Panc1 (cell line): ENCODE measurements at regions not wholly inside any gene's neighbourhood (a gene's known extent, or its start where the extent isn't known, plus 50 kb on each side); places are given as distances from the start of the nearest gene placed in this dataset.

Experiments
- ATAC-seq: fragments of 200-7000 bp; cut with Tn5 transposase; 2 replicates; pipeline ENCODE4 v1.9.1; 2020; ENCODE audit warnings: mild to moderate bottlenecking, moderate library complexity
- BruUV-seq: library from RNA; stranded (reverse); fragments of 400-500 nt; replicated peaks from 2 replicates; lab custom pipeline; 2021; lab: Mats Ljungman, UMichigan
- CTCF ChIA-PET: fragments of 300-600 bp; sonication (Branson Sonifier 250); formaldehyde crosslinking; loops from one replicate; lab custom pipeline; 2022; ENCODE audit warnings: antibody characterized with exemption; lab: Charles Lee
- POLR2A ChIA-PET: fragments of 300-600 bp; sonication (Branson Sonifier 250); formaldehyde crosslinking; loops from one replicate; lab custom pipeline; 2022; ENCODE audit warnings: antibody characterized with exemption; lab: Charles Lee
- DNase-seq: peaks from one replicate; pipeline ENCODE4 v3.0.0-alpha.2; 2010; ENCODE audit warnings: low read depth, low spot score
- H3K27ac ChIP-seq: 2 replicates; pipeline ENCODE4 v1.5.1; 2011; ENCODE audit warnings: mild to moderate bottlenecking, low read length, inconsistent platforms
- H3K27me3 ChIP-seq: fragments of 200-500 bp; sonication (Bioruptor generic); 2 replicates; pipeline ENCODE4 v1.6.0; 2014; ENCODE audit warnings: low read length, inconsistent platforms; ENCODE audit not compliant: control insufficient read depth, insufficient read depth
- H3K36me3 ChIP-seq: fragments of 200-500 bp; sonication (Bioruptor generic); 2 replicates; pipeline ENCODE4 v1.5.1; 2014; ENCODE audit warnings: inconsistent platforms, mild to moderate bottlenecking, low read length, moderate library complexity; ENCODE audit not compliant: control insufficient read depth, insufficient read depth
- H3K4me1 ChIP-seq: 2 replicates; pipeline ENCODE4 v1.5.1; 2011; ENCODE audit warnings: inconsistent platforms, mild to moderate bottlenecking, low read length, moderate library complexity; ENCODE audit not compliant: control insufficient read depth, insufficient read depth
- H3K4me3 ChIP-seq, 2 experiments: 2 replicates each; pipeline ENCODE4 v1.5.1; 2011 to 2012; ENCODE audit warnings: low read depth in 2 of 2, low read length in 2 of 2, mild to moderate bottlenecking in 2 of 2, inconsistent platforms in 1 of 2, moderate library complexity in 1 of 2
- H3K9me3 ChIP-seq: fragments of 200-500 bp; sonication (Bioruptor generic); 2 replicates; pipeline ENCODE4 v1.5.1; 2014; ENCODE audit warnings: low read depth, mild to moderate bottlenecking, inconsistent platforms, low read length, moderate library complexity; ENCODE audit not compliant: control insufficient read depth, insufficient read depth
- POLR2AphosphoS5 ChIP-seq: IDR thresholded peaks from 2 replicates; pipeline ENCODE4 v1.6.1; 2012; ENCODE audit warnings: mild to moderate bottlenecking, low read depth, low read length, moderate library complexity
- SIN3A ChIP-seq: IDR thresholded peaks from 2 replicates; pipeline ENCODE4 v1.6.1; 2012; ENCODE audit warnings: low read depth, mild to moderate bottlenecking, low read length, moderate library complexity, borderline replicate concordance; ENCODE audit not compliant: insufficient read depth
- TCF7L2 ChIP-seq: IDR thresholded peaks from 2 replicates; pipeline ENCODE4 v1.6.1; 2011; ENCODE audit warnings: mild to moderate bottlenecking, low read depth, low read length, inconsistent platforms
- in situ Hi-C: cut with HindIII; loops from 2 replicates; pipeline ENCODE4 v1.10.0; 2016; ENCODE audit warnings: low sequenced_read_pairs, low pct_unique_long_range_greater_than_20kb
- intact Hi-C: fragments of 100-400 bp; cut with micrococcal nuclease; formaldehyde crosslinking; loops from one replicate; pipeline ENCODE4 v1.10.0; 2022; ENCODE audit not compliant: unreplicated experiment
- TF ChIP-seq, protein P1 (sequence below): fragments of 450-650 bp; IDR thresholded peaks from 2 replicates; pipeline ENCODE4 v1.5.1; 2017; ENCODE audit warnings: mild to moderate bottlenecking
- TF ChIP-seq, protein P2 (sequence below), 2 experiments: IDR thresholded peaks; 2 replicates each; pipeline ENCODE4 v1.6.1; 2011 to 2012; ENCODE audit warnings: low read depth in 2 of 2, control low read depth in 1 of 2, low read length in 1 of 2, mild to moderate bottlenecking in 1 of 2, moderate library complexity in 1 of 2; ENCODE audit not compliant: insufficient read depth in 1 of 2

DNA sequence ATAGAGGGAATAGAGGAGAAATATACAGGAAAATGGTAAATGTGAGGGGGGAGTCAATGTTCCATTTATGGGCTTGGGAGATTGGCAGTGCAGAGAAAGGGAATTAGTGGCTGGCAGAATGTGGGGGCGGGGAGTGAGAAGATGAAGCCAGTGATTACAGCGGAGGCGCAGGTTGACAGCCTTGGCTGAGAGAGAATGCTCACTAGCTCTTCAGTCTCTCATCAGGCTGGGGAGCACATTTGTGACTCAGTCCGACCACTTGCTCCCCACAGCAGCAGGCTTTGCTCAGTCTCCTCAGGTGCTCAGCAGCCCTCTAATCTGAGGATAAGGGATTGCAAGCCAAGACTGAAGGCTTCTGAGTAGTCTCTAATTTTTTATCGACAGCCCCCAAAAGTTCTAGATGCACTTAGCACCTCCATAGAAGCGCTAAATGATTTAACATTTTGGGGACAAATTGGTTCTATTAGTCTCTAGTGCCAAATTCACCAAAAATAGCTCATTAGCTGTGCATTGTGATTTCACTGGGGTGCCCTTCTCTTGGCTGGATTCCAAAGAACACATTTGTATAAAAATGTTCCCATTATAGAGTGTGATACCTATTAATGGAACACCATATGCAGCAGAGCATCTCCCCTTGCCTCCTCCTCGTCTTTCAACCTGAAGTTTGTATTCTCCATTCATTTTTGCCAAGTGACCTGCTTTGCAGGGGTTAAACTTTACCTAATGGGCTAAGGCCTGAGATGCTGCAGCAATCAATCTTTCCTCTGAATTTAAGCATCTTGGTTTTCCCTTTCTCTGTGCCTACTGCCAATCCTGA is 191.8 kb downstream of the ZNF326 start:
- ATAC-seq: no peak
- POLR2A ChIA-PET: no interaction called here
- no peak for DNase-seq
- H3K27me3 ChIP-seq: peaks cover 3% of the 10 kb centered on the region
- no peak overlapping the region for H3K4me3 ChIP-seq
- CTCF ChIA-PET: no interaction called here
- H3K4me1 ChIP-seq: no peaks in the 10 kb centered on the region
- no TSS peak for BruUV-seq
- in situ Hi-C loops: no loop called here
- intact Hi-C loops: no loop called here
- H3K9me3 ChIP-seq: no peaks in the 10 kb centered on the region
- H3K36me3 ChIP-seq: no peaks in the 10 kb centered on the region
- H3K27ac ChIP-seq: no peak overlapping the region
- TF ChIP-seq, protein P1, sequence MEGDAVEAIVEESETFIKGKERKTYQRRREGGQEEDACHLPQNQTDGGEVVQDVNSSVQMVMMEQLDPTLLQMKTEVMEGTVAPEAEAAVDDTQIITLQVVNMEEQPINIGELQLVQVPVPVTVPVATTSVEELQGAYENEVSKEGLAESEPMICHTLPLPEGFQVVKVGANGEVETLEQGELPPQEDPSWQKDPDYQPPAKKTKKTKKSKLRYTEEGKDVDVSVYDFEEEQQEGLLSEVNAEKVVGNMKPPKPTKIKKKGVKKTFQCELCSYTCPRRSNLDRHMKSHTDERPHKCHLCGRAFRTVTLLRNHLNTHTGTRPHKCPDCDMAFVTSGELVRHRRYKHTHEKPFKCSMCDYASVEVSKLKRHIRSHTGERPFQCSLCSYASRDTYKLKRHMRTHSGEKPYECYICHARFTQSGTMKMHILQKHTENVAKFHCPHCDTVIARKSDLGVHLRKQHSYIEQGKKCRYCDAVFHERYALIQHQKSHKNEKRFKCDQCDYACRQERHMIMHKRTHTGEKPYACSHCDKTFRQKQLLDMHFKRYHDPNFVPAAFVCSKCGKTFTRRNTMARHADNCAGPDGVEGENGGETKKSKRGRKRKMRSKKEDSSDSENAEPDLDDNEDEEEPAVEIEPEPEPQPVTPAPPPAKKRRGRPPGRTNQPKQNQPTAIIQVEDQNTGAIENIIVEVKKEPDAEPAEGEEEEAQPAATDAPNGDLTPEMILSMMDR: no peak
- TF ChIP-seq SIN3A (no peak), POLR2AphosphoS5 (no peak), TCF7L2 (no peak)
- TF ChIP-seq, protein P2, sequence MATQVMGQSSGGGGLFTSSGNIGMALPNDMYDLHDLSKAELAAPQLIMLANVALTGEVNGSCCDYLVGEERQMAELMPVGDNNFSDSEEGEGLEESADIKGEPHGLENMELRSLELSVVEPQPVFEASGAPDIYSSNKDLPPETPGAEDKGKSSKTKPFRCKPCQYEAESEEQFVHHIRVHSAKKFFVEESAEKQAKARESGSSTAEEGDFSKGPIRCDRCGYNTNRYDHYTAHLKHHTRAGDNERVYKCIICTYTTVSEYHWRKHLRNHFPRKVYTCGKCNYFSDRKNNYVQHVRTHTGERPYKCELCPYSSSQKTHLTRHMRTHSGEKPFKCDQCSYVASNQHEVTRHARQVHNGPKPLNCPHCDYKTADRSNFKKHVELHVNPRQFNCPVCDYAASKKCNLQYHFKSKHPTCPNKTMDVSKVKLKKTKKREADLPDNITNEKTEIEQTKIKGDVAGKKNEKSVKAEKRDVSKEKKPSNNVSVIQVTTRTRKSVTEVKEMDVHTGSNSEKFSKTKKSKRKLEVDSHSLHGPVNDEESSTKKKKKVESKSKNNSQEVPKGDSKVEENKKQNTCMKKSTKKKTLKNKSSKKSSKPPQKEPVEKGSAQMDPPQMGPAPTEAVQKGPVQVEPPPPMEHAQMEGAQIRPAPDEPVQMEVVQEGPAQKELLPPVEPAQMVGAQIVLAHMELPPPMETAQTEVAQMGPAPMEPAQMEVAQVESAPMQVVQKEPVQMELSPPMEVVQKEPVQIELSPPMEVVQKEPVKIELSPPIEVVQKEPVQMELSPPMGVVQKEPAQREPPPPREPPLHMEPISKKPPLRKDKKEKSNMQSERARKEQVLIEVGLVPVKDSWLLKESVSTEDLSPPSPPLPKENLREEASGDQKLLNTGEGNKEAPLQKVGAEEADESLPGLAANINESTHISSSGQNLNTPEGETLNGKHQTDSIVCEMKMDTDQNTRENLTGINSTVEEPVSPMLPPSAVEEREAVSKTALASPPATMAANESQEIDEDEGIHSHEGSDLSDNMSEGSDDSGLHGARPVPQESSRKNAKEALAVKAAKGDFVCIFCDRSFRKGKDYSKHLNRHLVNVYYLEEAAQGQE (IDR thresholded peaks at IDR 0.05; ENCODE audit: insufficient read depth in 1 of 2, low read depth in 2 of 2, low read length in 1 of 2): no peak

DNA sequence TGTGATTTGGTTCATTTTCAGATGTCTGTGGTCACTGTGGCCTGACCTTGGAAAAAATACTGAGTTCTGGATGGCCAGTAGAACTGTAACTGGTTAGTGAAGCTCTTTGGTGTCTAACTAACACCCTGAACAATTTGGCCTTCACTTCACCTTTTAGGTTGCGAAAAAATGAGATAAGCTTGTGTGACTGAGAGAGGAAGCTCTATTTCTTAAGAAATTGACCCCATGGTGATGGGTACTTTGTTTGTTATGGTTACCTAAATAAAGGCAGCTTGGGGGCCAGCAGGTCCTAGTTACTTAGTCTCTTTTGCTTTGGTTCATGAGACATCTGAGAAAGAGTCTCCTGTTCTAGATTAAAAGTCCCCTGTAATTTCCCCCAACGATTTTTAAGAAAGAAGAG is 181.6 kb downstream of the ZNF326 start:
- TF ChIP-seq, protein P1: no peak
- no peak for TF ChIP-seq POLR2AphosphoS5
- no peak for TF ChIP-seq TCF7L2
- Histone ChIP-seq H3K4me1 (no peaks in the 10 kb centered on the region), H3K36me3 (no peaks in the 10 kb centered on the region), H3K4me3 (no peak overlapping the region), H3K9me3 (no peaks in the 10 kb centered on the region), H3K27me3 (no peaks in the 10 kb centered on the region; the same call in 1 of the 2 replicates), H3K27ac (no peak overlapping the region)
- ATAC-seq: no peak
- no TSS peak for BruUV-seq
- ChIA-PET CTCF (no interaction called here), POLR2A (interaction anchor here (0.6 to 0.7 kb wide), 2 partner anchors 22 to 852 kb away, joined by 3 to 4 read pairs; no protein-coding TSS in a partner anchor)
- intact Hi-C loops: no loop called here
- in situ Hi-C loops: no loop called here
- DNase-seq: no peak
